ENCODE measurements at regions not wholly inside any gene's neighbourhood (a gene's known extent, or its start where the extent isn't known, plus 50 kb on each side); places are given as distances from the start of the nearest gene placed in this dataset.

GRCh38 chr10:25761937-25762336 is 172.1 kb upstream of the MYO3A start:
- no peak for TF ChIP-seq CTCF (IDR thresholded peaks at IDR 0.05)
- DNase-seq (ENCODE audit: low spot score): no peak
- Histone ChIP-seq H3K4me3 (no peak overlapping the region), H3K27ac (no peak overlapping the region)

- no peak for DNase-seq (ENCODE audit: low spot score)
- TF ChIP-seq CTCF (IDR thresholded peaks at IDR 0.05): no peak
- no peak overlapping the region for H3K4me3 ChIP-seq
- H3K27ac ChIP-seq: no peak overlapping the region
Measured at GRCh38 chr10:25766213-25766612, 167.8 kb upstream of the MYO3A start.

GRCh38 chr10:25766687-25767221 is 167.3 kb upstream of the MYO3A start:
- Histone ChIP-seq H3K4me3 (no peak overlapping the region), H3K27ac (no peak overlapping the region)
- no peak for DNase-seq (ENCODE audit: low spot score)
- TF ChIP-seq CTCF (IDR thresholded peaks at IDR 0.05): no peak

- no peak for DNase-seq (ENCODE audit: low spot score)
- Histone ChIP-seq H3K4me3 (no peak overlapping the region), H3K27ac (no peak overlapping the region)
- no peak for TF ChIP-seq CTCF (IDR thresholded peaks at IDR 0.05)
Measured at GRCh38 chr10:25768167-25768566, 165.9 kb upstream of the MYO3A start.

GRCh38 chr10:25778646-25779045 is 155.4 kb upstream of the MYO3A start:
- no peak overlapping the region for H3K27ac ChIP-seq
- DNase-seq (ENCODE audit: low spot score): no peak
- TF ChIP-seq CTCF (IDR thresholded peaks at IDR 0.05): no peak

GRCh38 chr10:25786161-25786560 is 147.9 kb upstream of the MYO3A start:
- TF ChIP-seq CTCF (IDR thresholded peaks at IDR 0.05): no peak
- DNase-seq (ENCODE audit: low spot score): no peak
- Histone ChIP-seq H3K27ac (no peak overlapping the region), H3K4me3 (no peak overlapping the region)

More at GRCh38 chr10:25778646-25779045, 155.4 kb upstream of the MYO3A start:
- H3K4me3 ChIP-seq: no peak overlapping the region

- Histone ChIP-seq H3K27ac (no peak overlapping the region), H3K4me3 (no peak overlapping the region)
- no peak for DNase-seq (ENCODE audit: low spot score)
- no peak for TF ChIP-seq CTCF (IDR thresholded peaks at IDR 0.05)
Measured at GRCh38 chr10:25786899-25787298, 147.1 kb upstream of the MYO3A start.
